Astrocyte (in vitro differentiated cells and primary cell): ENCODE measurements at regions not wholly inside any gene's neighbourhood (a gene's known extent, or its start where the extent isn't known, plus 50 kb on each side); places are given as distances from the start of the nearest gene placed in this dataset.

Experiments
- DNase-seq: peaks from one replicate; pipeline ENCODE4 v3.0.0-alpha.2; 2010; ENCODE audit warnings: low read depth
- FAIRE-seq: peaks from 2 replicates; lab custom pipeline; 2011; peaks lifted over from hg19 to GRCh38; lab: Jason Lieb, UNC
- H2AFZ ChIP-seq: 2 replicates; pipeline ENCODE4 v1.6.0; 2012; ENCODE audit warnings: low read depth, low read length, inconsistent platforms
- H3K27ac ChIP-seq: 2 replicates; pipeline ENCODE4 v1.5.1; 2011; ENCODE audit warnings: low read depth, low read length, inconsistent platforms
- H3K27me3 ChIP-seq: 2 replicates; pipeline ENCODE4 v1.6.0; 2011; ENCODE audit warnings: low read length, inconsistent platforms; ENCODE audit not compliant: insufficient read depth
- H3K36me3 ChIP-seq: 2 replicates; pipeline ENCODE4 v1.5.1; 2011; ENCODE audit warnings: low read length, inconsistent platforms; ENCODE audit not compliant: insufficient read depth
- H3K4me1 ChIP-seq: 2 replicates; pipeline ENCODE4 v1.5.1; 2011; ENCODE audit warnings: low read length, inconsistent platforms; ENCODE audit not compliant: insufficient read depth
- H3K4me2 ChIP-seq: 2 replicates; pipeline ENCODE4 v1.6.0; 2012; ENCODE audit warnings: low read length, inconsistent platforms
- H3K4me3 ChIP-seq: 2 replicates; pipeline ENCODE4 v1.5.1; 2011; ENCODE audit warnings: low read depth, mild to moderate bottlenecking, low read length, inconsistent platforms; ENCODE audit not compliant: insufficient read depth
- H3K79me2 ChIP-seq: 2 replicates; pipeline ENCODE4 v1.6.0; 2012; ENCODE audit warnings: mild to moderate bottlenecking, low read length, inconsistent platforms; ENCODE audit not compliant: insufficient read depth
- H3K9ac ChIP-seq: 2 replicates; pipeline ENCODE4 v1.6.0; 2012; ENCODE audit warnings: mild to moderate bottlenecking, low read length, inconsistent platforms
- H3K9me3 ChIP-seq: 2 replicates; pipeline ENCODE4 v1.5.1; 2012; ENCODE audit warnings: low read depth, mild to moderate bottlenecking, low read length, inconsistent platforms; ENCODE audit not compliant: insufficient read depth
- H4K20me1 ChIP-seq: 2 replicates; pipeline ENCODE4 v1.6.0; 2012; ENCODE audit warnings: low read length, inconsistent platforms; ENCODE audit not compliant: insufficient read depth
- H3K27ac Mint-ChIP-seq: one replicate; pipeline ENCODE4 v1.8.0; 2021; ENCODE audit warnings: mild to moderate bottlenecking, mixed read lengths; ENCODE audit not compliant: unreplicated experiment
- H3K27me3 Mint-ChIP-seq: one replicate; pipeline ENCODE4 v1.8.0; 2021; ENCODE audit warnings: low read depth, mixed read lengths; ENCODE audit not compliant: unreplicated experiment
- H3K36me3 Mint-ChIP-seq: one replicate; pipeline ENCODE4 v1.8.0; 2021; ENCODE audit warnings: low read depth, mixed read lengths; ENCODE audit not compliant: unreplicated experiment
- H3K4me1 Mint-ChIP-seq: one replicate; pipeline ENCODE4 v1.8.0; 2021; ENCODE audit warnings: low read depth, mixed read lengths; ENCODE audit not compliant: unreplicated experiment
- H3K4me3 Mint-ChIP-seq: one replicate; pipeline ENCODE4 v1.8.0; 2021; ENCODE audit warnings: mild to moderate bottlenecking, moderate library complexity, mixed read lengths; ENCODE audit not compliant: unreplicated experiment
- H3K9me3 Mint-ChIP-seq: one replicate; pipeline ENCODE4 v1.8.0; 2021; ENCODE audit warnings: mild to moderate bottlenecking, mixed read lengths; ENCODE audit not compliant: unreplicated experiment
- CTCF ChIP-seq: IDR thresholded peaks from 2 replicates; pipeline ENCODE4 v1.5.1; 2011; ENCODE audit warnings: low read depth, mild to moderate bottlenecking, inconsistent platforms, low read length, moderate library complexity; ENCODE audit not compliant: insufficient read depth
- EZH2 ChIP-seq: IDR thresholded peaks from 2 replicates; pipeline ENCODE4 v1.6.1; 2012; ENCODE audit warnings: mild to moderate bottlenecking, low read length, inconsistent platforms; ENCODE audit not compliant: insufficient read depth

- H3K9me3 Mint-ChIP-seq, result no peaks in the 10 kb centered on the region
- no peak overlapping the region for H3K4me3 Mint-ChIP-seq
- H3K79me2 ChIP-seq, result no peaks in the 10 kb centered on the region
- DNase-seq, result no peak
- H3K4me3 ChIP-seq, result no peak overlapping the region
- H3K27me3 Mint-ChIP-seq, result no peaks in the 10 kb centered on the region
- H3K27me3 ChIP-seq, result no peaks in the 10 kb centered on the region
- H3K36me3 ChIP-seq, result no peaks in the 10 kb centered on the region
- no peak overlapping the region for H2AFZ ChIP-seq
- no peaks in the 10 kb centered on the region for H3K9me3 ChIP-seq
- no peak overlapping the region for H3K9ac ChIP-seq
- H3K4me2 ChIP-seq, result no peak overlapping the region
- no peak for FAIRE-seq
- H3K36me3 Mint-ChIP-seq, result no peaks in the 10 kb centered on the region
- TF ChIP-seq EZH2 (no peak), CTCF (no peak)
- no peak overlapping the region for H3K27ac ChIP-seq
- H3K27ac Mint-ChIP-seq, result no peak overlapping the region
- H3K4me1 ChIP-seq, result no peaks in the 10 kb centered on the region
- H4K20me1 ChIP-seq, result no peaks in the 10 kb centered on the region
- no peaks in the 10 kb centered on the region for H3K4me1 Mint-ChIP-seq
These were observed 127.7 kb upstream of the SPATA16 start for GRCh38 chr3:173268781-173269180.

- Mint-ChIP-seq H3K4me1 (no peaks in the 10 kb centered on the region), H3K4me3 (no peak overlapping the region), H3K27ac (no peak overlapping the region), H3K36me3 (no peaks in the 10 kb centered on the region), H3K9me3 (no peaks in the 10 kb centered on the region), H3K27me3 (no peaks in the 10 kb centered on the region)
- Histone ChIP-seq H3K4me2 (no peak overlapping the region), H3K4me1 (no peaks in the 10 kb centered on the region), H3K36me3 (no peaks in the 10 kb centered on the region), H3K9ac (no peak overlapping the region), H3K27ac (no peak overlapping the region), H3K79me2 (no peaks in the 10 kb centered on the region), H3K4me3 (no peak overlapping the region), H3K9me3 (no peaks in the 10 kb centered on the region), H4K20me1 (no peaks in the 10 kb centered on the region), H3K27me3 (no peaks in the 10 kb centered on the region), H2AFZ (no peak overlapping the region)
- DNase-seq (no peak), FAIRE-seq (no peak)
- TF ChIP-seq EZH2, result no peak
- no peak for TF ChIP-seq CTCF
These were observed 126.7 kb upstream of the SPATA16 start for GRCh38 chr3:173267716-173268115.

- H3K9ac ChIP-seq, result no peak overlapping the region
- no peaks in the 10 kb centered on the region for H3K27me3 Mint-ChIP-seq
- H3K27ac Mint-ChIP-seq, result no peak overlapping the region
- H3K27ac ChIP-seq, result no peak overlapping the region
- no peaks in the 10 kb centered on the region for H4K20me1 ChIP-seq
- no peaks in the 10 kb centered on the region for H3K36me3 ChIP-seq
- no peaks in the 10 kb centered on the region for H3K9me3 ChIP-seq
- no peak for TF ChIP-seq CTCF
- TF ChIP-seq EZH2, result no peak
- H3K4me1 ChIP-seq, result no peaks in the 10 kb centered on the region
- H3K4me2 ChIP-seq, result no peak overlapping the region
- H3K4me3 Mint-ChIP-seq, result no peak overlapping the region
- H3K79me2 ChIP-seq, result no peaks in the 10 kb centered on the region
- FAIRE-seq (no peak), DNase-seq (no peak)
- H3K4me3 ChIP-seq, result no peak overlapping the region
- H3K27me3 ChIP-seq, result no peaks in the 10 kb centered on the region
- no peaks in the 10 kb centered on the region for H3K9me3 Mint-ChIP-seq
- no peak overlapping the region for H2AFZ ChIP-seq
- H3K36me3 Mint-ChIP-seq, result no peaks in the 10 kb centered on the region
- no peaks in the 10 kb centered on the region for H3K4me1 Mint-ChIP-seq
These were observed 125.4 kb upstream of the SPATA16 start for GRCh38 chr3:173266441-173266840.
